Loucy (cell line): ENCODE measurements at regions not wholly inside any gene's neighbourhood (a gene's known extent, or its start where the extent isn't known, plus 50 kb on each side); places are given as distances from the start of the nearest gene placed in this dataset.

Experiments
- H2AFZ ChIP-seq: fragments of 200-600 bp; sonication (generic); 2 replicates; pipeline ENCODE4 v1.6.0; 2016; ENCODE audit warnings: antibody characterized with exemption, mild to moderate bottlenecking, low read length, moderate library complexity
- H3F3A ChIP-seq: fragments of 200-600 bp; 2 replicates; pipeline ENCODE4 v1.6.0; 2016; ENCODE audit warnings: antibody characterized with exemption, low read depth, mild to moderate bottlenecking
- H3K27me3 ChIP-seq: fragments of 200-600 bp; sonication (generic); 2 replicates; pipeline ENCODE4 v1.6.1; 2014; ENCODE audit warnings: low read length, mild to moderate bottlenecking; ENCODE audit not compliant: insufficient read depth, poor library complexity, severe bottlenecking
- H3K36me3 ChIP-seq: fragments of 200-600 bp; sonication (generic); 2 replicates; pipeline ENCODE4 v1.6.1; 2016; ENCODE audit warnings: low read length; ENCODE audit not compliant: insufficient read depth
- H3K4me1 ChIP-seq: fragments of 200-600 bp; sonication (generic); 2 replicates; pipeline ENCODE4 v1.5.1; 2014; ENCODE audit warnings: low read length, mild to moderate bottlenecking; ENCODE audit not compliant: insufficient read depth, poor library complexity, severe bottlenecking
- H3K4me2 ChIP-seq: fragments of 200-600 bp; sonication (generic); 2 replicates; pipeline ENCODE4 v1.6.0; 2014; ENCODE audit warnings: antibody characterized with exemption, low read length, low read depth, mild to moderate bottlenecking; ENCODE audit not compliant: poor library complexity, severe bottlenecking
- H3K4me3 ChIP-seq: fragments of 200-600 bp; sonication (generic); 2 replicates; pipeline ENCODE4 v1.5.1; 2014; ENCODE audit warnings: low read length, mild to moderate bottlenecking, mixed read lengths; ENCODE audit not compliant: poor library complexity, severe bottlenecking
- H3K79me2 ChIP-seq: fragments of 200-600 bp; sonication (generic); 2 replicates; pipeline ENCODE4 v1.6.1; 2014; ENCODE audit warnings: low read length; ENCODE audit not compliant: insufficient read depth
- H3K9ac ChIP-seq: fragments of 200-600 bp; sonication (generic); 2 replicates; pipeline ENCODE4 v1.6.0; 2014; ENCODE audit warnings: mild to moderate bottlenecking, low read depth, low read length, moderate library complexity; ENCODE audit not compliant: poor library complexity, severe bottlenecking
- H3K9me2 ChIP-seq: fragments of 200-600 bp; sonication (generic); replicated peaks from 2 replicates; pipeline ENCODE4 v1.6.1; 2016; ENCODE audit warnings: low read depth, low read length, mixed read lengths
- H3K9me3 ChIP-seq: fragments of 200-600 bp; sonication (generic); 2 replicates; pipeline ENCODE4 v1.6.1; 2014; ENCODE audit warnings: mild to moderate bottlenecking, antibody characterized with exemption, low read length, low read depth; ENCODE audit not compliant: insufficient read depth
- H4K20me1 ChIP-seq: fragments of 200-600 bp; sonication (generic); 2 replicates; pipeline ENCODE4 v1.6.0; 2014; ENCODE audit warnings: antibody characterized with exemption, low read length, mild to moderate bottlenecking; ENCODE audit not compliant: insufficient read depth, poor library complexity, severe bottlenecking
- CTCF ChIP-seq: fragments of 200-600 bp; sonication (generic); conservative IDR thresholded peaks from 2 replicates; pipeline ENCODE4 v1.5.1; 2014; ENCODE audit warnings: mild to moderate bottlenecking, antibody characterized with exemption, low read length
- EZH2phosphoT487 ChIP-seq: fragments of 200-600 bp; IDR thresholded peaks from 2 replicates; pipeline ENCODE4 v1.6.1; 2018; ENCODE audit warnings: antibody characterized with exemption, mild to moderate bottlenecking, moderate library complexity, borderline replicate concordance

DNA sequence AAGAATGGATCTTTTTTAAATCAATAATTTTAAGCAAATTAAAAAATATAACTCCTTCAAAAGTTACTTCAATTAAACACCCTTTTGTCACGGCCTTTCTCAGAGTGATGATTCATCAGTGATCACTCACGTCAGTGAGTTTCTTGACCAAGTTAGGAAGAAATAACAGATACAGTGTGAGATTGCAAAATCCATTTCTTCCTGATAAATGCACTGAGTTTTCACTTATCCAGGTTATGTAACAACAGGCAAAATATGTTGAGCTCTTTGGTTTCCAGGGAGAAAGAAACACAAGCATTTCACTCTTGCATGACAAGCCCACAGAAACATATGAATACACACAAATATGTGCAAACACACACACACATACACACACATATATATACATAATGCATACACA lies 195.9 kb upstream of the CYRIA start:
- Histone ChIP-seq H3K9me3 (no peaks in the 10 kb centered on the region), H3K36me3 (no peaks in the 10 kb centered on the region), H4K20me1 (no peaks in the 10 kb centered on the region), H3K27me3 (no peaks in the 10 kb centered on the region), H3K4me3 (no peak overlapping the region), H3K4me1 (no peaks in the 10 kb centered on the region), H3K9me2 (no peaks in the 10 kb centered on the region), H3K4me2 (no peak overlapping the region), H3K79me2 (no peaks in the 10 kb centered on the region), H3K9ac (no peak overlapping the region), H2AFZ (no peak overlapping the region), H3F3A (no peaks in the 10 kb centered on the region)
- TF ChIP-seq EZH2phosphoT487 = no peak
- no peak for TF ChIP-seq CTCF

DNA sequence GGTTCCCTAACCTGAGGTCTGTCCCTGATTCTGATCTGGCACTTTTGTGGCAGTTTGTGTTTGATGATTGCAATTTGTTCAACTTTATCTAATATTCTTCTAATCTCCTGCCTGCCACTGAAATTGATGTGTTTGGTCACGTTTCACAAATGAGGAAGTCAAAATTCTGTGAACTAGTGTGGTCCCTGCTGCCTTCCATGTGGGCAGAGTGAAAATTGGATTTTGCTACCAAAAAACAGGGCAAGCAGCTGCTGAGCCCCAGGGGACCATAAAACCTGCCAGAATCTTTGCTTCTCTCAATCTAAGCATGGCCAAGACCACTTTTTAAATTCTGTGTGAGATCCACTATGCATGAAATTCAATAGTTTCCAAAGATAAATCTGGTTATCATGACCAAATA lies 195.5 kb upstream of the CYRIA start:
- Histone ChIP-seq H3K4me2 (no peak overlapping the region), H4K20me1 (no peaks in the 10 kb centered on the region), H3K9me2 (no peaks in the 10 kb centered on the region), H3K4me3 (no peak overlapping the region), H2AFZ (no peak overlapping the region), H3K4me1 (no peaks in the 10 kb centered on the region), H3F3A (no peaks in the 10 kb centered on the region), H3K27me3 (no peaks in the 10 kb centered on the region), H3K79me2 (no peaks in the 10 kb centered on the region), H3K36me3 (no peaks in the 10 kb centered on the region), H3K9ac (no peak overlapping the region), H3K9me3 (no peaks in the 10 kb centered on the region)
- TF ChIP-seq EZH2phosphoT487 (no peak), CTCF (no peak)

DNA sequence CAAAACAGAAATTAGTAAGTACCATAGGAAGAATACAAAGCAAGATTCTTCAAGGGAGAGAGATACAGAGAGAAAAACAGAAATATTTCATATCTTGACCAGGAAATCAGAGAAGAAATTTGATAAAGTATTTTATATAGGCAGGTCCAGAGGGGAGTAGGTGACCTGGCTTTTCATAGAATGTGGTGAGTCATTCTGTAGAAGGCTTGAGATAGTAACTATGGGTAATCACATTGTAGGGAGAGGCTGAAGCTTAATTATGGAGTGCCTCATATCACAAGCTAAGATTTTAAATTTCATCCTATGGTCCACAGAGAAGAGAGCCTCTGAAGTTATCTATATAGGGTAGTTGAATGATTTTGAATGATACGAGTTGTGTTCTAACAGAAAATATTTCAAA lies 195.0 kb upstream of the CYRIA start:
- H3K36me3 ChIP-seq = no peaks in the 10 kb centered on the region
- no peaks in the 10 kb centered on the region for H3F3A ChIP-seq
- H3K9me2 ChIP-seq = no peaks in the 10 kb centered on the region
- H4K20me1 ChIP-seq = no peaks in the 10 kb centered on the region
- H2AFZ ChIP-seq = no peak overlapping the region
- no peak overlapping the region for H3K4me2 ChIP-seq
- H3K4me3 ChIP-seq = no peak overlapping the region
- no peaks in the 10 kb centered on the region for H3K79me2 ChIP-seq
- H3K9me3 ChIP-seq = no peaks in the 10 kb centered on the region
- H3K27me3 ChIP-seq = no peaks in the 10 kb centered on the region
- TF ChIP-seq CTCF (no peak), EZH2phosphoT487 (no peak)
- no peaks in the 10 kb centered on the region for H3K4me1 ChIP-seq
- H3K9ac ChIP-seq = no peak overlapping the region
